ENCODE measurements at regions not wholly inside any gene's neighbourhood (a gene's known extent, or its start where the extent isn't known, plus 50 kb on each side); places are given as distances from the start of the nearest gene placed in this dataset.
"Not testable (repeated sequence)": the region's sequence is repeated elsewhere in the genome, so short reads cannot be mapped to it uniquely, and the experiment has no call there.

GRCh38 chr12:105562199-105562971 lies 231.9 kb downstream of the C12orf75 start:
- DNase-seq: no peak

GRCh38 chr12:105567061-105567460 lies 236.6 kb downstream of the C12orf75 start:
- intact Hi-C loops (cut with DNase I): no loop called here
- DNase-seq: no peak

More at GRCh38 chr12:105562199-105562971, 231.9 kb downstream of the C12orf75 start:
- intact Hi-C loops (cut with DNase I): no loop called here

DNA sequence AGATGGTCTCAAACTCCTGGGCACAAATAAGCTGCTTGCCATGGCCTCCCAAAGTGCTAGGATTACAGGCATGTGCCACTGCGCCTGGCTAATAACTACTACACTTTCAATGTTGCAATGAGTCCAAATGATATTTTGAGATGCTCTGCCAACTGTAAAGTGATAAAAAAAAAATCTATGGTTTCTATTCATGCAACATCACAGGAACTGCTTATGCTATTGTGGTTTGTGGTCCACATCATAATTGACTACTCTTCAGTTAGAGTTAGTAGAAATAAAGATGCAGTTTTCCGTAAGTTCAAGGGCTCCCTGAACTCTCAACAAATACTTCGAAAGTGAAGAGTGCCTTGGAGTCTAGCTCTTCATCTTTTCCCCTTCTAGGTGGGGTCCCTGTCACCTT lies 239.4 kb downstream of the C12orf75 start:
- no peak for DNase-seq
- intact Hi-C loops (cut with DNase I): no loop called here

DNA sequence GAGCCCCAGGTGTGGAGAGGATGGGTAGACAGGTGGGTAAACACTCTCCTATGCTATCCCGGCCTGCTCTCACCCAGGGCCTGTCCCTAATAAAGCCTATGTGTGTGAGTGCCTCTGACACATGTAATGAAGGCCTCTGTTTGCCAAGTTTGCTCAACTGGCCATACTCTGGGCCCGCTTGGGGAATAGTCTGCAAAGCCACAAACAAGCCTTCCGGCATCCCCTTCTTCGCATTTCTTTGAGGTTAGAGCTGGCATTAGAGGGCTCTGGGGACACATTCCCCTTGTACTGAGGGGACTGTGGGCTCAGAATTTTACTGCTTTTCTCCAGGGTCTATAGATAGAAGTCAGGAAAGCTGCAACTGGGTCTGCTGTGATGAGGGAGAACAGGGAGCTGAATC lies 240.5 kb downstream of the C12orf75 start:
- DNase-seq: no peak
- intact Hi-C loops (cut with DNase I): no loop called here

- DNase-seq: no peak
- intact Hi-C loops (cut with DNase I): no loop called here
Measured at GRCh38 chr12:105573574-105573973, 243.1 kb downstream of the C12orf75 start.

DNA sequence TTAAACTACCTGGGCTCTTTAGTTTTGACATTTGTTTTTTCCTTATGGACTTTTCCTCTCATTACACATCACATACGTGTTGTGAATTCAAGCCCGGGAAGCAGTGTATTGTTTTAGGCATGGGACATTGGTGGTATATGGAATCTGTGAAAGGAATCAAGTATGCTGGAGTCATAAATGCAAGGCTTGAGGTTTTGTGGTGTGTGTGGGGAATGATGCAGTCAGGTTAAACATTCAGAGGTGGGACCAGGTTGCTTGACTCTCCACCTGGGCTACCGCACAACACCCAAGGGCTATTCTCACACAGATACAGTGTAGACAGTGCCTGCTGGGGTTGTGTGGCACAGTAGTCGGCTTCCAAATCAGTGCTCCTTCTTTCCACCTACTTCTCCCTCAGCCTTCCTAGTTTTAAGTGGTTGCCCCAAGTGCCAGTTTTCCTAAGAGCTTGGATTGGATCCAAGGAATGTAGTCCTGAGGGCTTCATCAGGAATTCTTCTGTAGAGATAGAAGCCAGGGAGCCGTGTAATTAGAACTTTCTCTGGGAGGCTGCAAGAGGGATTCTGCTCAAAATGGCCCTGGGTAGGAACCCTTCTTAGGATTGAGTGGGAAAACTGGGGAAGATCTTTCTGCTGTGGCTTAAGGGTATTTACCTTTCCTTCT lies 243.7 kb downstream of the C12orf75 start:
- DNase-seq: no peak
- intact Hi-C loops (cut with DNase I): no loop called here

GRCh38 chr12:105575235-105575634 lies 244.7 kb downstream of the C12orf75 start:
- DNase-seq: no peak
- intact Hi-C loops (cut with DNase I): no loop called here

DNA sequence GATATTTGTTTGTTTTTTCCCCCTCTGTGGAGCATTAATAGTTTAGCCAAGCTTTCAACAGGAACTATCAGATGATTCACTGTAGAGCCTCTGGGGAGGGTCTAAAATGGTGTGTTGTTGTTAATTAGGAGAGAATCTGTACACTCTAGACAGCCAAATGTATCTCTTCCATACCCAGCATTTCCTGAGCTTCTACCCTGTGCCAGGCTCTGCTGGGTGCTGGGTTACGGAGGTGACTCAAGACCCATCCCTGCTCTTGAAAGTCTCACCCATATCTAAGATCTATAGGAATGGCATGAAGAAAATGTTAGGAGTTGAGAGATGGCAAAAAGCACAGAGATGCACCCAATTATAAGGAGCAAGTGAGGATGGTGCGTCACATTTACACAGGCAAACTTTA lies 245.8 kb downstream of the C12orf75 start:
- intact Hi-C loops (cut with DNase I): no loop called here
- DNase-seq: no peak

GRCh38 chr12:105580821-105581352 lies 250.4 kb downstream of the C12orf75 start:
- intact Hi-C loops (cut with DNase I): no loop called here
- no peak for DNase-seq

DNA sequence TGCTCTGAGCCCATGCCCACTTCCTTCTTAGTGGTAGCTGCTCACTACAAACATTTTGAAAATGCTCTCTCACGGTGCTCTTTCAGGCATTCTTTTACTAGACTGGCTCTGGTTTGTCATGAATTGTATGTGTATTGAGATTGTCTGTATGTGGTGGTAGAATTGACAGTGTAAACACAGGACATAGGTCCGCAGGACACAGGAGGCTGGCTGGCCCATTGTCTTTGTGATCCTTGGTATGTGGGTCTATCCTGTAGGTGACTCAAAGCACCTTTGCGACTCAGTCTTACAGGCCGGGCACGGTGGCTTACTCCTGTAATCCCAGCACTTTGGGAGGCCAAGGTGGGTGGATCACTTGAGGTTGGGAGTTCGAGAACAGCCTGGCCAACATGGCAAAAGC lies 250.9 kb downstream of the C12orf75 start:
- no peak for DNase-seq
- intact Hi-C loops (cut with DNase I): no loop called here

DNA sequence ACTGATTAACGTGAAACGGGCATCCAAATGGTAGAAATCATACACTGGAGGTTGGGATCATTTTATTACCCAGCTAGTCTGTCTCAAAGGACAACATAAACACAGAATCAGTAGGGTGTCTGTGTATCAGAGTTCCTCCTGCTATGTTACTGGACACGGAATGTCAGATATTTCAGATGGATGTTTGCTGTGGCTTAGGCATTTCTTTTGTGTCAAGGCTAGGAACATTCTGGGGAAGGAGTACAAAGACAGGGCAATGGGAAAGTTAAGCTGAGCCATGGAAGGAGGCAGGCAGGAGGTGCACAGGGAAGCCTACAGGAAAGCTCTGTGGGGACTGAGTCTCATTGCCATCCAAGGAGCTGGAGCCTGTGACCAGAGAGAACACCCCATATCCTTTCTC lies 254.6 kb downstream of the C12orf75 start:
- DNase-seq: no peak
- intact Hi-C loops (cut with DNase I): no loop called here

- intact Hi-C loops (cut with DNase I): no loop called here
- DNase-seq: no peak
Measured at GRCh38 chr12:105587237-105587636, 256.7 kb downstream of the C12orf75 start.

DNA sequence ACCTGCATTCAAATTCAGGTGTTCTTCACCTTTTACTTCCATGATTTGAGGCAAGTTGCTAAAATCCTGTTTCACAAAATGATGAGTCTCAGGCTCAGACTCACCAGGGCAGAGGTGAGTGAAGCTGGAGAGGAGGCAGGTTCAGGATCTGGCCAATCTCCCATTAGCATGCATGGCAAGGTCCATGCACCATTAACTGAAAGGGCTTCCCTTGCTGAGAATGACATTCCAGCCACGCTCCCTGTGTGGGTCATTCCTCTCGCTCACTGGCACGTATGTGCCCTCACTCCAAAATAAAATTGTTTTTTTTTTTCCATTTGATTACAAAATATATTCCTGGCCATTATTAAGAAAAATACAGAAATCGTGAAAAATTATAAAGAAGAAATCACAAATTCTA lies 257.6 kb downstream of the C12orf75 start:
- intact Hi-C loops (cut with DNase I): no loop called here
- no peak for DNase-seq

DNA sequence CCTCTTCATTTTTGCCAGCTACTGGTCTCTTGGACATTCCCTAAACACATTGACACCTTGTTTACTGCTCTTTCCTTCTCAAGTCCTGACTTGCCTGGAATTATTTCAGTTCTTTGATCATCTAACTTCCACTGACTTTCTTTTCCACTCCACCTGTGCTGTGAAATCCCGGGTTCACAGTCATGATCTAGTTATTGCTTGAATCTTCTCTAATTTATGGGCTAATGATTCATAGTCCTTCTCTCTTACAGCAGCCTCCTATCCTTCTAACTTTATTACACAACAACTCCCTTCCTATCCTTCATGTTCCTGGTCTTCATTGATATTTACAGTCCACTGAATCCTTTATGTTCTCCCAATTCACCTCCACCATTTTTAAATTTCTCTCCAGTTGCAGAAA lies 260.1 kb downstream of the C12orf75 start:
- no peak for DNase-seq
- intact Hi-C loops (cut with DNase I): no loop called here

- DNase-seq: peak in 1 of 42 donors; percentile 13
- intact Hi-C loops (cut with DNase I): no loop called here
Measured at GRCh38 chr12:105595440-105595839, 264.9 kb downstream of the C12orf75 start.

GRCh38 chr12:105596731-105597130 lies 266.2 kb downstream of the C12orf75 start:
- intact Hi-C loops (cut with DNase I): no loop called here

DNA sequence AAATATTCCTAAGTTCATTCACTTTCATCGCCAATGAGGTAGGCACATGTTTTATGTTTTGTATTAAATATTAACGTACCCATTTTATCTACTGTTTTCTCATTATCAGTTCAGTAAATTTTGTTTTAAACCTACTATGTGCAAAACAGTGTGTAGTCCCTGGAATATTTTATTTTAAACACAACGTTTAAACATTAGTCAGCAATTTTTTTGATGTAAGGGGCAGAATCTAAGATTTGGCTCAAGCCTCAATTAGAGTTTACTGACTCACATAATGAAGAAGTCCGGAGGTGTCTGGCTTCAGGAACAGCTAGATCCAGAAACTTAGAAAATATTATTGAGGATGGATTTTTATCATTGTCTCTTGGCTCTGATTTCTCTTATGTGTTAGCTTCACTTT lies 267.5 kb downstream of the C12orf75 start:
- intact Hi-C loops (cut with DNase I): no loop called here
- DNase-seq: no peak

More at GRCh38 chr12:105596731-105597130, 266.2 kb downstream of the C12orf75 start:
- DNase-seq: no peak

DNA sequence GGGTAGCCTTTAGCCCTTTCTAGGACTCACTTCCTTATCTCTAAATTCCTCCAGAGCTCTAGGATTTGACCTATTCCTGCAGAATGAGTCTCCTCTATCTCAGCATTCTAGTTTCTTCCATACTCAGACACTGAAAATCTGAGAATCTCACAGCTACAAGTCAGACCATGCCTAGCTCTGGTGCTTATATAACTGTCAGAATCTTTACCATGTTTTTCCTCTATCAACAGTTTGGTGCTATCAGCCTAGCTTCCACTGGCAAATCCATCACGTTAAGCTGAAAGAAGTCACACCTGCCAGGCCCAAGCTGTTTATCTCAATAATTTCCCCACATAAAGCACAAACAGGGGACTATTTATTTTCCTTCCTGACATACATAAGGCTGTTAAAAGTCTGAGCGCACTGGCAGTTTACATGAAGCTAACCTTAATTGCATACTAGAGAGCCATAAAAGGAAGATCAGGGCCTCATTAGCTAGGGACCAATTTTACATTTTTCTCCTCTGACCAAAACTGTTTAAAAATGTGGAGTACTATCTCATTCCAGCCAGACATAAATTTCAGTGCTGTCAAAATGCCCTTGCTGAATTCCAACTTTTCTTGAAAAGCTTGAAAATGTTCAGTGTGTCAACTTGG lies 270.5 kb downstream of the C12orf75 start:
- intact Hi-C loops (cut with DNase I): no loop called here
- peak in 1 of 42 donors; percentile 28 for DNase-seq

GRCh38 chr12:105602312-105602711 lies 271.8 kb downstream of the C12orf75 start:
- DNase-seq: peak in 1 of 42 donors; percentile 6
- intact Hi-C loops (cut with DNase I): not testable (repeated sequence)

DNA sequence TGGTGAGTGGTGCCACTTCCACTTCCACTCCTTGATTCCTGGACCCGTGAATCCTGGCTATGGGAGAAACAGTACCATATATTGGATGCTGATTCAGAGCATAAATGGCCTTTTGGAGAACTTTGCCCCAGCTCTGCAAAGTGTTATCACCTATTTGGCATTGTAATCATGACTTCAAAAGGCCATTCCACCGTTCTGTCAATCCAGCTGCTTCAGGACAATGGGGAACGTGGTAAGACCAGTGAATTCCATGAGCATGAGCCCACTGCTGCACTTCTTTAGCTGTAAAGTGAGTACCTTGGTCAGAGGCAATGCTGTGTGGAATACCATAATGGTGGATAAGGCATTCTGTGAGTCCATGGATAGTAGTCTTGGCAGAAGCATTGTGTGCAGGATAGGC lies 273.8 kb downstream of the C12orf75 start:
- intact Hi-C loops (cut with DNase I); DNase-seq: not testable (repeated sequence)
